Omental fat pad (tissue), 3 donors: ENCODE measurements at regions not wholly inside any gene's neighbourhood (a gene's known extent, or its start where the extent isn't known, plus 50 kb on each side); places are given as distances from the start of the nearest gene placed in this dataset.

ENCODE experiments used
- ATAC-seq: fragments of 150-250 bp; one replicate; pipeline ENCODE4 v1.9.1; 2016; ENCODE audit warnings: mild to moderate bottlenecking, moderate library complexity; ENCODE audit not compliant: low FRiP score
- DNase-seq: peaks from one replicate; pipeline ENCODE4 v3.0.0-alpha.2; 2019; ENCODE audit warnings: low spot score
- TF ChIP-seq, protein P1 (sequence below), 3 donors: fragments of 450-650 bp; IDR thresholded peaks; one replicate each; pipeline ENCODE4 v1.5.1; 2016 to 2017; ENCODE audit warnings: antibody characterized with exemption in 3 of 3, mild to moderate bottlenecking in 3 of 3, moderate library complexity in 2 of 3

DNA sequence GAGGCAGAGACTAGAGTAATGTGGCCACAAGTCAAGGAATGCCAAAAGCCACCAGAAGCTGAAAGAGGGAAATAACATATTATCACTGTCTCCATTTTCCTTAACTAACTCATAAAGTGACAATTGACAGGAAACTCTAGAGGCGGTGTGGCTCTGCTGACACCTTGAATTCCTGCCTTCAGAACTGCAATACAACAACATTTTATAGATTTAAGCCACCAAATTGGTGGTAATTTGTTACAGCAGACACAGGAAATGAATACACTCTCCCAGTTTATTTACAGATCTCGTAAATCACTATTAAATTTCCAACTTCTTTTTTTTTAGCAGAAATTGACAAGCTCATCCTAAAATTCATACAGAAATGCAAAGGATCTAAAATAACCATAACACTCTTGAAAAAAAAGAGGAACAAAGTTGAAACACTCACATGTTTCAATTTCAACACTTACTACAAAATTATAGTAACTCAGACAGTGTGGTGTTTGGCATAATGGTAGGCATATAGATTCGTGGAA lies 449.9 kb downstream of the OTOL1 start:
- TF ChIP-seq, protein P1, sequence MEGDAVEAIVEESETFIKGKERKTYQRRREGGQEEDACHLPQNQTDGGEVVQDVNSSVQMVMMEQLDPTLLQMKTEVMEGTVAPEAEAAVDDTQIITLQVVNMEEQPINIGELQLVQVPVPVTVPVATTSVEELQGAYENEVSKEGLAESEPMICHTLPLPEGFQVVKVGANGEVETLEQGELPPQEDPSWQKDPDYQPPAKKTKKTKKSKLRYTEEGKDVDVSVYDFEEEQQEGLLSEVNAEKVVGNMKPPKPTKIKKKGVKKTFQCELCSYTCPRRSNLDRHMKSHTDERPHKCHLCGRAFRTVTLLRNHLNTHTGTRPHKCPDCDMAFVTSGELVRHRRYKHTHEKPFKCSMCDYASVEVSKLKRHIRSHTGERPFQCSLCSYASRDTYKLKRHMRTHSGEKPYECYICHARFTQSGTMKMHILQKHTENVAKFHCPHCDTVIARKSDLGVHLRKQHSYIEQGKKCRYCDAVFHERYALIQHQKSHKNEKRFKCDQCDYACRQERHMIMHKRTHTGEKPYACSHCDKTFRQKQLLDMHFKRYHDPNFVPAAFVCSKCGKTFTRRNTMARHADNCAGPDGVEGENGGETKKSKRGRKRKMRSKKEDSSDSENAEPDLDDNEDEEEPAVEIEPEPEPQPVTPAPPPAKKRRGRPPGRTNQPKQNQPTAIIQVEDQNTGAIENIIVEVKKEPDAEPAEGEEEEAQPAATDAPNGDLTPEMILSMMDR (IDR thresholded peaks at IDR 0.05): no peak
- ATAC-seq (no peak), DNase-seq (no peak)

DNA sequence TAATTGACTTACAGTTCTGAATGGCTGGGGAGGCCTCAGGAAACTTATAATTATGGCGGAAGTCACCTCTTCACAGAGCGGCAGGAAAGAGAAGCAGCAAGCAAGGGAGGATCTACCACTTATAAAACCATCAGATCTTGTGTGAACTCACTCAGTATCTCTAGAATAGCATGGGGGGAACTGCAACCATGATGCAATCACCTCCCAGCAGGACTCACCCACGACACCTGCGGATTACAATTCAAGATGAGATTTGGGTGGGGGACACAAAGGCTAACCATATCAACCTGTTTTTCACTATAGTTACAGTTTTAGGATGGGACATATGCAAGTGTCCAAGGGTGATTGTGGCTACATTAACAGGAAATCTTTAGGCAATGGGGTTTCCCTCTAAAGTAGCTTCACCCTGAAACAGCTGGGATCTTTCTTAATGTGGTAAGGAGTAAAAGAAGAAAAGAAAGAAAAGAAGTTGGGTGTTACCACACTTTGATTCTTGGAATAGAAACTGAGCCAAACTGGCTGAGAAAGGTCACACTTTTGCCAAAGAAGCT lies 453.8 kb downstream of the OTOL1 start:
- DNase-seq (no peak), ATAC-seq (no peak)
- TF ChIP-seq, protein P1 (IDR thresholded peaks at IDR 0.05): no peak

DNA sequence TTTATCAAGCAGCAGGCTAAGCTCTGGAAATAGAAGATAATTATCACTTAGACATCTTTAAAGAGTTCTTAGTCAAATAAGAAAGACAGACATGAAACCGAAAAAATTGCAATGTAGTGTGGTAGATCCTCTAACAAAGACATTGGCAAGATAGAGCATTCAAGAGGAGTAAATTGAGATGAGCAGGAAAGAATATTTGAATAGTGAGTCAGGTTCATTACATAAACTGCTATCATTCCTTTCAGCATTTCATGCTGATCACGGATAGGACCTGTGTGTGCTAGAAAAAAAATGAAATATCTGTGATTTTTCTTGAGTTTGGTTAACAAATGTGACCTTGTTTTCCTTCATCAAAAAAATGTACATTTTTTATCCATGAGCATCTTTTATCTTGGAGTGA lies 460.9 kb downstream of the OTOL1 start:
- ATAC-seq (no peak), DNase-seq (no peak)
- TF ChIP-seq, protein P1 (IDR thresholded peaks at IDR 0.05): no peak

DNA sequence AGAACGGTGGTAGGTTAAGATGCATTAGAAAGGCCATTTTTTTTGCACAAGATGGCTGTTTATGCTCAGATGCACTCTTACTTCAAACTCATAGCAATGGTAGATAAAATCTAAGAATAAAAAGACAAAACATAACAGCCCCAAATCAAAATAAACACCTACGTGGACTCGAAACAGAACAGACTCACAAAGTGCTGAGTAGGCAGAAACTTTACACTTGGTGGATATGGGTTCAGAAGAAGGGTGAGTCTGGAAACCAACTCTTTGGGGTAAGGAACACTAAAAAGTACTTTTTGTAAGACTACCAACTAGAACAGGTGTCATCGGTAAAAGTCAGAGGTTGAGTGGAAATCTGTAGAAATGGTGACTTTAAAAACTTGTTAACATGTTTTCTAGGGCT lies 468.2 kb downstream of the OTOL1 start:
- ATAC-seq: no peak
- TF ChIP-seq, protein P1 (IDR thresholded peaks at IDR 0.05): no peak
- DNase-seq: no peak

GRCh38 chr3:161969867-161970266 lies 473.3 kb downstream of the OTOL1 start:
- TF ChIP-seq, protein P1 (IDR thresholded peaks at IDR 0.05): no peak
- no peak for DNase-seq
- no peak for ATAC-seq

- TF ChIP-seq, protein P1 (IDR thresholded peaks at IDR 0.05): no peak
- DNase-seq (no peak), ATAC-seq (no peak)
These were observed 478.6 kb downstream of the OTOL1 start for GRCh38 chr3:161975201-161975600.

- DNase-seq (no peak), ATAC-seq (no peak)
- TF ChIP-seq, protein P1 (IDR thresholded peaks at IDR 0.05): no peak
These were observed 480.5 kb downstream of the OTOL1 start for GRCh38 chr3:161977063-161977462.
